WTC11 (cell line): ENCODE measurements at regions not wholly inside any gene's neighbourhood (a gene's known extent, or its start where the extent isn't known, plus 50 kb on each side); places are given as distances from the start of the nearest gene placed in this dataset.

Experiments
- ATAC-seq: fragments of 200-7000 bp; cut with Tn5 transposase; 2 replicates; pipeline ENCODE4 v1.10.0; 2021; ENCODE audit warnings: mild to moderate bottlenecking, moderate library complexity
- CTCF ChIA-PET: fragments of 300-600 bp; sonication (Branson Sonifier 250); formaldehyde crosslinking; loops from one replicate; lab custom pipeline; 2021; ENCODE audit warnings: antibody characterized with exemption; lab: Charles Lee
- POLR2A ChIA-PET: fragments of 350-600 bp; sonication (Branson Sonifier 250); formaldehyde crosslinking; loops from one replicate; lab custom pipeline; 2021; ENCODE audit warnings: antibody characterized with exemption; lab: Charles Lee
- DNase-seq: peaks from one replicate; pipeline ENCODE4 v3.0.0; 2021; ENCODE audit warnings: low spot score
- H3K27ac Mint-ChIP-seq: 2 replicates; pipeline ENCODE4 v1.8.0; 2021; ENCODE audit warnings: mixed read lengths
- H3K27me3 Mint-ChIP-seq: 2 replicates; pipeline ENCODE4 v1.8.0; 2021; ENCODE audit warnings: low read depth, mild to moderate bottlenecking, moderate library complexity, mixed read lengths
- H3K36me3 Mint-ChIP-seq: 2 replicates; pipeline ENCODE4 v1.8.0; 2021; ENCODE audit warnings: mixed read lengths
- H3K4me1 Mint-ChIP-seq: 2 replicates; pipeline ENCODE4 v1.8.0; 2022; ENCODE audit warnings: mixed read lengths
- H3K4me3 Mint-ChIP-seq: 2 replicates; pipeline ENCODE4 v1.8.0; 2021; ENCODE audit warnings: mild to moderate bottlenecking, moderate library complexity, mixed read lengths
- H3K9me3 Mint-ChIP-seq: 2 replicates; pipeline ENCODE4 v1.8.0; 2021; ENCODE audit warnings: mixed read lengths
- EMX1 ChIP-seq: fragments of 250-450 bp; sonication (Bioruptor Pico); IDR thresholded peaks from 2 replicates; pipeline ENCODE4 v1.8.0; 2021; ENCODE audit warnings: mild to moderate bottlenecking
- JAZF1 ChIP-seq: fragments of 250-450 bp; sonication (Bioruptor Pico); IDR thresholded peaks from 2 replicates; pipeline ENCODE4 v1.9.0; 2021; ENCODE audit warnings: moderate library complexity, mild to moderate bottlenecking, inconsistent platforms
- NR1H2 ChIP-seq: sonication (generic); formaldehyde crosslinking; IDR thresholded peaks from 2 replicates; pipeline ENCODE4 v1.9.0; 2021; ENCODE audit warnings: mild to moderate bottlenecking, moderate library complexity, missing genetic modification reagents
- NR2C2 ChIP-seq: sonication (generic); formaldehyde crosslinking; IDR thresholded peaks from 2 replicates; pipeline ENCODE4 v1.8.0; 2022; ENCODE audit warnings: mild to moderate bottlenecking, missing genetic modification reagents
- OVOL2 ChIP-seq: fragments of 250-450 bp; sonication (Bioruptor Pico); IDR thresholded peaks from 2 replicates; pipeline ENCODE4 v1.9.0; 2021; ENCODE audit warnings: mild to moderate bottlenecking, borderline replicate concordance
- PRRX2 ChIP-seq: fragments of 250-450 bp; sonication (Bioruptor Pico); IDR thresholded peaks from 2 replicates; pipeline ENCODE4 v1.8.0; 2021; ENCODE audit warnings: mild to moderate bottlenecking
- RORB ChIP-seq: fragments of 250-450 bp; sonication (Bioruptor Pico); IDR thresholded peaks from 2 replicates; pipeline ENCODE4 v1.9.0; 2021; ENCODE audit warnings: mild to moderate bottlenecking
- TEAD1 ChIP-seq: sonication (generic); formaldehyde crosslinking; IDR thresholded peaks from 2 replicates; pipeline ENCODE4 v1.8.0; 2022; ENCODE audit warnings: mild to moderate bottlenecking, missing genetic modification reagents
- TEAD4 ChIP-seq: sonication (generic); formaldehyde crosslinking; IDR thresholded peaks from 2 replicates; pipeline ENCODE4 v1.8.0; 2022; ENCODE audit warnings: mild to moderate bottlenecking, missing genetic modification reagents
- ZNF138 ChIP-seq: sonication (generic); formaldehyde crosslinking; conservative IDR thresholded peaks from 2 replicates; pipeline ENCODE4 v1.8.1; 2022; ENCODE audit warnings: mild to moderate bottlenecking, moderate library complexity, missing genetic modification reagents
- ZNF219 ChIP-seq: sonication (generic); formaldehyde crosslinking; IDR thresholded peaks from 2 replicates; pipeline ENCODE4 v1.8.0; 2023; ENCODE audit warnings: missing genetic modification reagents, mild to moderate bottlenecking, borderline replicate concordance
- ZNF423 ChIP-seq: fragments of 250-450 bp; sonication (Bioruptor Pico); IDR thresholded peaks from 2 replicates; pipeline ENCODE4 v2.1.2; 2022; ENCODE audit warnings: mild to moderate bottlenecking, moderate library complexity
- TF ChIP-seq, protein P1 (sequence below): sonication (generic); formaldehyde crosslinking; IDR thresholded peaks from 2 replicates; pipeline ENCODE4 v1.8.0; 2022; ENCODE audit warnings: missing genetic modification reagents
- TF ChIP-seq, protein P2 (sequence below): sonication (generic); formaldehyde crosslinking; IDR thresholded peaks from 2 replicates; pipeline ENCODE4 v1.8.0; 2022; ENCODE audit warnings: mild to moderate bottlenecking, missing genetic modification reagents
- TF ChIP-seq, protein P3 (sequence below): fragments of 250-450 bp; sonication (Bioruptor Pico); IDR thresholded peaks from 2 replicates; pipeline ENCODE4 v1.9.0; 2021; ENCODE audit warnings: mild to moderate bottlenecking, borderline replicate concordance
- TF ChIP-seq, protein P4 (sequence below): fragments of 250-450 bp; sonication (Bioruptor Pico); conservative IDR thresholded peaks from 2 replicates; pipeline ENCODE4 v1.9.0; 2021; ENCODE audit warnings: mild to moderate bottlenecking
- TF ChIP-seq, protein P5 (sequence below): fragments of 200-600 bp; IDR thresholded peaks from 2 replicates; pipeline ENCODE4 v1.8.0; 2022; ENCODE audit warnings: antibody characterized with exemption
- TF ChIP-seq, protein P6 (sequence below): sonication (generic); formaldehyde crosslinking; IDR thresholded peaks from 2 replicates; pipeline ENCODE4 v1.8.0; 2022; ENCODE audit warnings: mild to moderate bottlenecking, missing genetic modification reagents

DNA sequence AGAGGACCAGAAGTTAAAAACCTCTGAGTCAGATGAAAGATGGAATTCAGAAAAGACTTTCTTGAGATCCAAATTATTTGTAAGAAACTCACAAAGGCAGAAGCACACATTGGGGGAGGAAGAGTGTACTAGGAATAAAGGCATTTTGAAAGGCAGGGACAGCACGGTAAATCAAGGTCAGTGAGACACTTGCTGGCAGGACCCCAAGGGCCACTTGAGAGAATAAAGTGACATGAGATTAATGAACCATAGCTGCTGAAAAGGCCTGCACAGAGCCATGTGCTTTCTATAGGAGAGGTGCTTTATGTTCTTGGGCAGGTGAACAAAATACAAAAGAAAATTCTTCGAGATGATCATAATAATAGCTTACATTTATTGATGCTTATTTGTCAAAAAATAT lies 929.9 kb upstream of the MBL2 start:
- CTCF ChIA-PET, result no interaction called here
- H3K27me3 Mint-ChIP-seq, result no peaks in the 10 kb centered on the region
- ATAC-seq (no peak), DNase-seq (no peak)
- no peaks in the 10 kb centered on the region for H3K4me1 Mint-ChIP-seq
- H3K9me3 Mint-ChIP-seq, result peaks cover 6% of the 10 kb centered on the region; the same call in 1 of the 2 replicates
- POLR2A ChIA-PET, result no interaction called here
- H3K4me3 Mint-ChIP-seq, result no peak overlapping the region
- H3K27ac Mint-ChIP-seq, result no peak overlapping the region
- TF ChIP-seq, protein P1, sequence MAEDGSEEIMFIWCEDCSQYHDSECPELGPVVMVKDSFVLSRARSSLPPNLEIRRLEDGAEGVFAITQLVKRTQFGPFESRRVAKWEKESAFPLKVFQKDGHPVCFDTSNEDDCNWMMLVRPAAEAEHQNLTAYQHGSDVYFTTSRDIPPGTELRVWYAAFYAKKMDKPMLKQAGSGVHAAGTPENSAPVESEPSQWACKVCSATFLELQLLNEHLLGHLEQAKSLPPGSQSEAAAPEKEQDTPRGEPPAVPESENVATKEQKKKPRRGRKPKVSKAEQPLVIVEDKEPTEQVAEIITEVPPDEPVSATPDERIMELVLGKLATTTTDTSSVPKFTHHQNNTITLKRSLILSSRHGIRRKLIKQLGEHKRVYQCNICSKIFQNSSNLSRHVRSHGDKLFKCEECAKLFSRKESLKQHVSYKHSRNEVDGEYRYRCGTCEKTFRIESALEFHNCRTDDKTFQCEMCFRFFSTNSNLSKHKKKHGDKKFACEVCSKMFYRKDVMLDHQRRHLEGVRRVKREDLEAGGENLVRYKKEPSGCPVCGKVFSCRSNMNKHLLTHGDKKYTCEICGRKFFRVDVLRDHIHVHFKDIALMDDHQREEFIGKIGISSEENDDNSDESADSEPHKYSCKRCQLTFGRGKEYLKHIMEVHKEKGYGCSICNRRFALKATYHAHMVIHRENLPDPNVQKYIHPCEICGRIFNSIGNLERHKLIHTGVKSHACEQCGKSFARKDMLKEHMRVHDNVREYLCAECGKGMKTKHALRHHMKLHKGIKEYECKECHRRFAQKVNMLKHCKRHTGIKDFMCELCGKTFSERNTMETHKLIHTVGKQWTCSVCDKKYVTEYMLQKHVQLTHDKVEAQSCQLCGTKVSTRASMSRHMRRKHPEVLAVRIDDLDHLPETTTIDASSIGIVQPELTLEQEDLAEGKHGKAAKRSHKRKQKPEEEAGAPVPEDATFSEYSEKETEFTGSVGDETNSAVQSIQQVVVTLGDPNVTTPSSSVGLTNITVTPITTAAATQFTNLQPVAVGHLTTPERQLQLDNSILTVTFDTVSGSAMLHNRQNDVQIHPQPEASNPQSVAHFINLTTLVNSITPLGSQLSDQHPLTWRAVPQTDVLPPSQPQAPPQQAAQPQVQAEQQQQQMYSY (CRISPR knock-in tag), result no peak
- no peak for TF ChIP-seq NR2C2 (CRISPR knock-in tag)
- no peak for TF ChIP-seq TEAD4
- H3K36me3 Mint-ChIP-seq, result no peaks in the 10 kb centered on the region

DNA sequence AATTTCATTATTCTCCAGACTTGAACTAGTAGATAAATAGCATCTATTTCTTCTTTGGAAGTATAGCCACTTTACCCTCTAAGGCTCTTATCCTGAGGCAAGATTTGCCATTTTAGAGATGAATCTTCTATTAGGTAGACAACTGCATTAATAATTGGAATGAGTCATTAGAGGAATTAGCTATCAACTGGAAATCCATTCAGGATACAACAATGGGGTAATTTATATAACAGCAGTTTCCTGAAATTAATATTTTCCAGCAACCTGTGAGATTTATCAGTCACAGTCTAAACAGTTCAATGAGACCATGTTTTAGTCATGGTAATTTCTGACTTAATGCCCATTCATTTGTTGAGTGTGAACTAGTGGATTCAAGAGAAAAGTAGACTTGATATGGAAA lies 928.6 kb upstream of the MBL2 start:
- CTCF ChIA-PET, result no interaction called here
- no peak overlapping the region for H3K27ac Mint-ChIP-seq
- no peak for DNase-seq

DNA sequence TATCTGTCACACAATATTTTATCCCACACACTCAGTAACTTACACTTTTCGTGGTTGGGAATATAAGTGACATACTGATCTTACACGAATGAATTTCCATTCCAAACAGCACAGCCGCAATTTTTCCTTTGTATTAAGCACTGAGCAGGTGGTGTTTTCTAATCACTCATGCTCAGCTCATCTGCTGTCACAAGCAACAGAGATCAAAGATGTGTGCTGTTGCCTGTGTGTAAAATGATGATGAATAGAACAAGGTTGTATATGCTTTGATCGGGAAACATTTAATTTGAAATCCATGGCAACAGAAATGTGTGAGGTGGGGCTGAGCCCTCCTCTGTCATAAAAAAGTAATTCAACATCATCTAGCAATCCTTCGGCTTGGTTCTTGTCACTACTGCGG lies 927.7 kb upstream of the MBL2 start:
- DNase-seq, result no peak
- H3K36me3 Mint-ChIP-seq, result no peaks in the 10 kb centered on the region
- ChIA-PET CTCF (no interaction called here), POLR2A (no interaction called here)
- no peaks in the 10 kb centered on the region for H3K27me3 Mint-ChIP-seq
- TF ChIP-seq TEAD1 (CRISPR knock-in tag), result no peak
- no peak for TF ChIP-seq ZNF423 (CRISPR knock-in tag)
- no peak for TF ChIP-seq ZNF138 (CRISPR knock-in tag)
- no peak for TF ChIP-seq ZNF219 (CRISPR knock-in tag)
- TF ChIP-seq, protein P2, sequence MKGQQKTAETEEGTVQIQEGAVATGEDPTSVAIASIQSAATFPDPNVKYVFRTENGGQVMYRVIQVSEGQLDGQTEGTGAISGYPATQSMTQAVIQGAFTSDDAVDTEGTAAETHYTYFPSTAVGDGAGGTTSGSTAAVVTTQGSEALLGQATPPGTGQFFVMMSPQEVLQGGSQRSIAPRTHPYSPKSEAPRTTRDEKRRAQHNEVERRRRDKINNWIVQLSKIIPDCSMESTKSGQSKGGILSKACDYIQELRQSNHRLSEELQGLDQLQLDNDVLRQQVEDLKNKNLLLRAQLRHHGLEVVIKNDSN (CRISPR knock-in tag), result no peak
- TF ChIP-seq, protein P3, sequence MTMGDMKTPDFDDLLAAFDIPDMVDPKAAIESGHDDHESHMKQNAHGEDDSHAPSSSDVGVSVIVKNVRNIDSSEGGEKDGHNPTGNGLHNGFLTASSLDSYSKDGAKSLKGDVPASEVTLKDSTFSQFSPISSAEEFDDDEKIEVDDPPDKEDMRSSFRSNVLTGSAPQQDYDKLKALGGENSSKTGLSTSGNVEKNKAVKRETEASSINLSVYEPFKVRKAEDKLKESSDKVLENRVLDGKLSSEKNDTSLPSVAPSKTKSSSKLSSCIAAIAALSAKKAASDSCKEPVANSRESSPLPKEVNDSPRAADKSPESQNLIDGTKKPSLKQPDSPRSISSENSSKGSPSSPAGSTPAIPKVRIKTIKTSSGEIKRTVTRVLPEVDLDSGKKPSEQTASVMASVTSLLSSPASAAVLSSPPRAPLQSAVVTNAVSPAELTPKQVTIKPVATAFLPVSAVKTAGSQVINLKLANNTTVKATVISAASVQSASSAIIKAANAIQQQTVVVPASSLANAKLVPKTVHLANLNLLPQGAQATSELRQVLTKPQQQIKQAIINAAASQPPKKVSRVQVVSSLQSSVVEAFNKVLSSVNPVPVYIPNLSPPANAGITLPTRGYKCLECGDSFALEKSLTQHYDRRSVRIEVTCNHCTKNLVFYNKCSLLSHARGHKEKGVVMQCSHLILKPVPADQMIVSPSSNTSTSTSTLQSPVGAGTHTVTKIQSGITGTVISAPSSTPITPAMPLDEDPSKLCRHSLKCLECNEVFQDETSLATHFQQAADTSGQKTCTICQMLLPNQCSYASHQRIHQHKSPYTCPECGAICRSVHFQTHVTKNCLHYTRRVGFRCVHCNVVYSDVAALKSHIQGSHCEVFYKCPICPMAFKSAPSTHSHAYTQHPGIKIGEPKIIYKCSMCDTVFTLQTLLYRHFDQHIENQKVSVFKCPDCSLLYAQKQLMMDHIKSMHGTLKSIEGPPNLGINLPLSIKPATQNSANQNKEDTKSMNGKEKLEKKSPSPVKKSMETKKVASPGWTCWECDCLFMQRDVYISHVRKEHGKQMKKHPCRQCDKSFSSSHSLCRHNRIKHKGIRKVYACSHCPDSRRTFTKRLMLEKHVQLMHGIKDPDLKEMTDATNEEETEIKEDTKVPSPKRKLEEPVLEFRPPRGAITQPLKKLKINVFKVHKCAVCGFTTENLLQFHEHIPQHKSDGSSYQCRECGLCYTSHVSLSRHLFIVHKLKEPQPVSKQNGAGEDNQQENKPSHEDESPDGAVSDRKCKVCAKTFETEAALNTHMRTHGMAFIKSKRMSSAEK (CRISPR knock-in tag), result no peak
- TF ChIP-seq NR1H2 (CRISPR knock-in tag), result no peak
- TF ChIP-seq EMX1 (CRISPR knock-in tag), result no peak
- no peak for TF ChIP-seq PRRX2 (CRISPR knock-in tag)
- no peak for TF ChIP-seq JAZF1 (CRISPR knock-in tag)
- TF ChIP-seq OVOL2 (CRISPR knock-in tag), result no peak
- TF ChIP-seq, protein P4, sequence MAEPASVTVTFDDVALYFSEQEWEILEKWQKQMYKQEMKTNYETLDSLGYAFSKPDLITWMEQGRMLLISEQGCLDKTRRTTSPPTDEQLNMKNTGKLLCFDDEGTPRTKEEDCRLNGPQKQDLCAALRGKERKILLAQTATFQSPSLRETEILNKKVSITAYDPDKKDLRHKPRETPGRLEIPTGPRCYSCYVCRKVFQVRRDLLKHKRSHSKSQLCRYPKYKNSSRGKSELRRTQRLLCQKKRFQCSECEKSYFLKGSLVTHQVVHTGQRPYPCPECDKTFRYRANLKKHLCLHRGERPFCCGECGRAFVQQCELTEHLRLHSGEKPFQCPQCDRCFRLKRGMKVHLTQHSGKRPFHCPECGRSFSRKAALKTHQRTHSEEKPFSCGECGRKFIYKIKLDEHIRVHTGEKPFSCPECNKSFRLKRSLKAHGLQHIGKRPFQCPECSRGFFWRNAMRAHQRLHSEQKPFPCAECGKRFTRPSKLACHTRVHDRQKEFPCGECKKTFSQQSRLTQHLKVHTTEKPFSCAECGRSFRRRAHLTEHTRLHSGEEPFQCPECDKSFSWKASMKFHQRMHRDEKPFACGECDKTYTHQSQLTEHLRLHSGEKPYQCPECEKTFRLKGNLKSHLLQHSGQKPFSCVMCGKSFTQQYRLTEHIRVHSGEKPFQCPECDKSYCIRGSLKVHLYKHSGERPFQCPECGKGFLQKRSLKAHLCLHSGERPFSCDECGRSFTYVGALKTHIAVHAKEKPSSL (CRISPR knock-in tag), result no peak
- TF ChIP-seq, protein P5, sequence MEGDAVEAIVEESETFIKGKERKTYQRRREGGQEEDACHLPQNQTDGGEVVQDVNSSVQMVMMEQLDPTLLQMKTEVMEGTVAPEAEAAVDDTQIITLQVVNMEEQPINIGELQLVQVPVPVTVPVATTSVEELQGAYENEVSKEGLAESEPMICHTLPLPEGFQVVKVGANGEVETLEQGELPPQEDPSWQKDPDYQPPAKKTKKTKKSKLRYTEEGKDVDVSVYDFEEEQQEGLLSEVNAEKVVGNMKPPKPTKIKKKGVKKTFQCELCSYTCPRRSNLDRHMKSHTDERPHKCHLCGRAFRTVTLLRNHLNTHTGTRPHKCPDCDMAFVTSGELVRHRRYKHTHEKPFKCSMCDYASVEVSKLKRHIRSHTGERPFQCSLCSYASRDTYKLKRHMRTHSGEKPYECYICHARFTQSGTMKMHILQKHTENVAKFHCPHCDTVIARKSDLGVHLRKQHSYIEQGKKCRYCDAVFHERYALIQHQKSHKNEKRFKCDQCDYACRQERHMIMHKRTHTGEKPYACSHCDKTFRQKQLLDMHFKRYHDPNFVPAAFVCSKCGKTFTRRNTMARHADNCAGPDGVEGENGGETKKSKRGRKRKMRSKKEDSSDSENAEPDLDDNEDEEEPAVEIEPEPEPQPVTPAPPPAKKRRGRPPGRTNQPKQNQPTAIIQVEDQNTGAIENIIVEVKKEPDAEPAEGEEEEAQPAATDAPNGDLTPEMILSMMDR, result no peak
- no peak overlapping the region for H3K4me3 Mint-ChIP-seq
- peaks cover 6% of the 10 kb centered on the region; the same call in 1 of the 2 replicates for H3K9me3 Mint-ChIP-seq
- no peaks in the 10 kb centered on the region for H3K4me1 Mint-ChIP-seq
- H3K27ac Mint-ChIP-seq, result no peak overlapping the region
- ATAC-seq, result no peak

More for the DNA sequence above, 928.6 kb upstream of the MBL2 start:
- TF ChIP-seq RORB, result no peak
- TF ChIP-seq, protein P6, sequence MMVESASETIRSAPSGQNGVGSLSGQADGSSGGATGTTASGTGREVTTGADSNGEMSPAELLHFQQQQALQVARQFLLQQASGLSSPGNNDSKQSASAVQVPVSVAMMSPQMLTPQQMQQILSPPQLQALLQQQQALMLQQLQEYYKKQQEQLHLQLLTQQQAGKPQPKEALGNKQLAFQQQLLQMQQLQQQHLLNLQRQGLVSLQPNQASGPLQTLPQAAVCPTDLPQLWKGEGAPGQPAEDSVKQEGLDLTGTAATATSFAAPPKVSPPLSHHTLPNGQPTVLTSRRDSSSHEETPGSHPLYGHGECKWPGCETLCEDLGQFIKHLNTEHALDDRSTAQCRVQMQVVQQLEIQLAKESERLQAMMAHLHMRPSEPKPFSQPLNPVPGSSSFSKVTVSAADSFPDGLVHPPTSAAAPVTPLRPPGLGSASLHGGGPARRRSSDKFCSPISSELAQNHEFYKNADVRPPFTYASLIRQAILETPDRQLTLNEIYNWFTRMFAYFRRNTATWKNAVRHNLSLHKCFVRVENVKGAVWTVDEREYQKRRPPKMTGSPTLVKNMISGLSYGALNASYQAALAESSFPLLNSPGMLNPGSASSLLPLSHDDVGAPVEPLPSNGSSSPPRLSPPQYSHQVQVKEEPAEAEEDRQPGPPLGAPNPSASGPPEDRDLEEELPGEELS (CRISPR knock-in tag), result no peak
- no peak overlapping the region for H3K4me3 Mint-ChIP-seq
- H3K36me3 Mint-ChIP-seq, result no peaks in the 10 kb centered on the region
- no peaks in the 10 kb centered on the region for H3K27me3 Mint-ChIP-seq
- H3K4me1 Mint-ChIP-seq, result no peaks in the 10 kb centered on the region
- POLR2A ChIA-PET, result no interaction called here
- peaks cover 6% of the 10 kb centered on the region; the same call in 1 of the 2 replicates for H3K9me3 Mint-ChIP-seq
- no peak for ATAC-seq
